Activated naive CD8-positive, alpha-beta T cell treated with anti-CD3 and anti-CD28 coated beads, Interleukin-2, amount 10 ng/mL, durations not matched to agents 7 days and 5 days (primary cell): ENCODE measurements at regions not wholly inside any gene's neighbourhood (a gene's known extent, or its start where the extent isn't known, plus 50 kb on each side); places are given as distances from the start of the nearest gene placed in this dataset.

ENCODE experiments used
- ATAC-seq: fragments of 150-1000 bp; cut with Tn5 transposase; one replicate; pipeline ENCODE4 v1.10.0; 2021; ENCODE audit warnings: low read depth, moderate library complexity
- POLR2A ChIA-PET: fragments of 350-600 bp; sonication (Branson Sonifier 250); formaldehyde crosslinking; loops from one replicate; lab custom pipeline; 2021; ENCODE audit warnings: antibody characterized with exemption; lab: Charles Lee
- DNase-seq: peaks from one replicate; pipeline ENCODE4 v3.0.0; 2021
- H3K27ac Mint-ChIP-seq: one replicate; pipeline ENCODE4 v1.8.0; 2022; ENCODE audit warnings: mild to moderate bottlenecking, mixed read lengths
- H3K27me3 Mint-ChIP-seq: one replicate; pipeline ENCODE4 v1.8.0; 2022; ENCODE audit warnings: mild to moderate bottlenecking, moderate library complexity, mixed read lengths
- H3K36me3 Mint-ChIP-seq: one replicate; pipeline ENCODE4 v1.8.0; 2021; ENCODE audit warnings: mild to moderate bottlenecking, mixed read lengths
- H3K4me1 Mint-ChIP-seq: one replicate; pipeline ENCODE4 v1.8.0; 2021; ENCODE audit warnings: mixed read lengths
- H3K4me3 Mint-ChIP-seq: one replicate; pipeline ENCODE4 v1.8.0; 2022; ENCODE audit warnings: mild to moderate bottlenecking, moderate library complexity, mixed read lengths
- H3K9me3 Mint-ChIP-seq: one replicate; pipeline ENCODE4 v1.8.0; 2021; ENCODE audit warnings: mixed read lengths

DNA sequence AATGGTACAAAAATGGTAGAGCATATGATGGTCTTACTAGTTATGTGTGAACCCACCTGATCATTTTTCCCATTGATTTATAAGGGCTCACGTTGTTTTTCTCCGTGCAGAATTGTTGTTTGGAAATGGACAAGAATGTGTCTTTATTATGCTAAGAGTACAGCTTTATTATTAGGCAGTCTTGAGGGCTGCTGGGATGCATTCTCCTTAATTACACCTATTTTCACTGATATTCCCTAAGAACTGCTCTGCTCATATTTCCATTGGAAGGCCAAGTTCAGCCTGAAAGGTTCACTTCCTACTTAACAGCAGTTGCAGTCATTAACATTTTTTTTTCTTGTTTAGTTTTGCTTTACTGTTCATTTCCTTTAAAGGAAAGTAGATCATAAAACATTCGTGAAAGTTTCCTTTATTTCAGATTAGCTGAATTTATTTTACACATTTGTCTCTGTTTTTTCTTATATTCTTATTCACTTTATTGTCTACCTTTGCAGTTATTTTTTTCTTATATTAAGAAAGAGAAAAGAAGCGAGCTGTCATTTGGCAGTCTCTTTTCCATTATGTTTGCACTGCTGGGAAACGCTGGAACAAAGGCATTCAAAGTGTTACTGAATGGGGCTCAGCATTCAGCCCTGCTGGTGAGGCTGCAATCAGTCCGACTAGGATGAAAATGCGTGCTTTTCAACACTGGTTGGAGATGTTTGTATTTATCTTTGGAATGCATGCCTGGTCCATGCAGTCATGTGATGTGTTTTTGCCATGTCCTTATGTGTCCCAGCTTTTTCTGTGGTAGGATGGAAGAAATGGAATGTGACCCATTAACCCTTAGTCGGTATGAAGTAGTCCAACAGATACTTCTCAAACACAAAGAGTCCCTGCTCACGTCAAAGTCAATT lies 602.7 kb upstream of the ZNF608 start:
- H3K27ac Mint-ChIP-seq = no peak overlapping the region
- no peak overlapping the region for H3K4me3 Mint-ChIP-seq
- H3K9me3 Mint-ChIP-seq = peaks cover 4% of the 10 kb centered on the region
- DNase-seq (no peak), ATAC-seq (no peak)
- H3K36me3 Mint-ChIP-seq = no peaks in the 10 kb centered on the region
- no peaks in the 10 kb centered on the region for H3K4me1 Mint-ChIP-seq
- POLR2A ChIA-PET = no interaction called here
- no peaks in the 10 kb centered on the region for H3K27me3 Mint-ChIP-seq

DNA sequence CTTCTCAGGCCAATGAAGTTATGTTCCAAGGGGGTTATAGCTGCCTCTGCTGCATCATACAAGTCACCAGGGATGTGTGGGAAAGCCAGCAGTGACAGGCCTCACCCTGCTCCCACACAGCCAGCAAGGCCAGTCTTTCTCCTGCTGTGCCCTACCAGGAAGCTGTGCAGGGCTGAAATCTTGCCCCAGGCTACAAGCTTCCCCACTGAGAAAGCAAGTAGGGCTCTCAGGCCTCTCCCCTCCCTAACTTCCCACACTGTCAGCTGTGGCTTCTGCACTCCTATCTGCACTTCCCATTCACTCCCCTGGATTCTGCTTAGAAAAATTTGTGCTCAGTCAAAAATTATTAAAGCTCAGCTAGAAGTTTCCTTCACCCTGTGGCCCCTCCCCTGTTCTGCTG lies 611.2 kb upstream of the ZNF608 start:
- ATAC-seq = no peak
- no peaks in the 10 kb centered on the region for H3K36me3 Mint-ChIP-seq
- POLR2A ChIA-PET = no interaction called here

DNA sequence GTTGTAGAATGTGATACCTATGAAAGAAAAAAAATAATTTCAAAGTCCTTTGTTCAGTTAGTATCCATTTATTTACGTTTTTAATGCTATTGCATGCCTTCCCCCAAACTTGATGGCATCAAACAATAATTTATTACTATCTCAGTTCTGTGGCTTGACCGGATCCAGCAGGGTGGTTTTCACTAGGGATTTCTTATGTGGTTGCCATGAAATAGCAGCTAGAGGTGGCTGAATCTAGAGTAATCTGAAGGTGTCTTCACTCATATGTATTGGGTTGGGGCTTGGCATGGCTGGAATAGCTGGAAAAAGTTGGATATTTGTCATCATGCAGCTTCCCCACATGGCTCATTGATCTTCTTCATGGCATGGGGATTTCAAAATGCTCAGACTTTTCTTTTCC lies 619.3 kb upstream of the ZNF608 start:
- Mint-ChIP-seq H3K27me3 (no peaks in the 10 kb centered on the region), H3K4me3 (no peak overlapping the region), H3K27ac (no peak overlapping the region), H3K4me1 (no peaks in the 10 kb centered on the region), H3K36me3 (no peaks in the 10 kb centered on the region), H3K9me3 (no peaks in the 10 kb centered on the region)
- DNase-seq = no peak
- no peak for ATAC-seq
- POLR2A ChIA-PET = no interaction called here

More for the DNA sequence above, 611.2 kb upstream of the ZNF608 start:
- DNase-seq = no peak
- Mint-ChIP-seq H3K4me1 (no peaks in the 10 kb centered on the region), H3K4me3 (no peak overlapping the region), H3K27ac (no peak overlapping the region), H3K27me3 (no peaks in the 10 kb centered on the region), H3K9me3 (peaks cover 11% of the 10 kb centered on the region)

DNA sequence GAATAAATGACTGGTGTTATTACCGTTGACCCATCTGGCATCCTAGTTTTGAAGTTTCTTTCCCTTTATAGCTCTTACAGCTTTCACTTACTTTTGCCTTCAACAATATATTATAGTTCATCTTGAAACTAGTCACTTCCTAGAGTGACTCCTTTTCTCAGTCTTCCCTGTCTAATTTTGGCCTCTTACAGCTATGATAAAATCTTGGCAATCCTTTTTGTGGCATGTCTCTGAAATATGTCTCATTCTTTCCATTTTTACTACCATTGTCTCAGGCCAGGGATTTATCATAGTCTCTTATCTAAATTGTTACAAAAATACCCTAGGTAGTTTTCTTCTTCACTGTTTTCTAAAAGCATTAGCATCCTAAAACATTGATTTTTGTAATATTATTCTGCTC lies 621.3 kb upstream of the ZNF608 start:
- no peak for ATAC-seq
- H3K27me3 Mint-ChIP-seq = no peaks in the 10 kb centered on the region
- H3K4me1 Mint-ChIP-seq = no peaks in the 10 kb centered on the region
- H3K36me3 Mint-ChIP-seq = no peaks in the 10 kb centered on the region
- H3K9me3 Mint-ChIP-seq = no peaks in the 10 kb centered on the region
- no peak overlapping the region for H3K27ac Mint-ChIP-seq
- POLR2A ChIA-PET = no interaction called here
- DNase-seq = no peak
- H3K4me3 Mint-ChIP-seq = no peak overlapping the region

DNA sequence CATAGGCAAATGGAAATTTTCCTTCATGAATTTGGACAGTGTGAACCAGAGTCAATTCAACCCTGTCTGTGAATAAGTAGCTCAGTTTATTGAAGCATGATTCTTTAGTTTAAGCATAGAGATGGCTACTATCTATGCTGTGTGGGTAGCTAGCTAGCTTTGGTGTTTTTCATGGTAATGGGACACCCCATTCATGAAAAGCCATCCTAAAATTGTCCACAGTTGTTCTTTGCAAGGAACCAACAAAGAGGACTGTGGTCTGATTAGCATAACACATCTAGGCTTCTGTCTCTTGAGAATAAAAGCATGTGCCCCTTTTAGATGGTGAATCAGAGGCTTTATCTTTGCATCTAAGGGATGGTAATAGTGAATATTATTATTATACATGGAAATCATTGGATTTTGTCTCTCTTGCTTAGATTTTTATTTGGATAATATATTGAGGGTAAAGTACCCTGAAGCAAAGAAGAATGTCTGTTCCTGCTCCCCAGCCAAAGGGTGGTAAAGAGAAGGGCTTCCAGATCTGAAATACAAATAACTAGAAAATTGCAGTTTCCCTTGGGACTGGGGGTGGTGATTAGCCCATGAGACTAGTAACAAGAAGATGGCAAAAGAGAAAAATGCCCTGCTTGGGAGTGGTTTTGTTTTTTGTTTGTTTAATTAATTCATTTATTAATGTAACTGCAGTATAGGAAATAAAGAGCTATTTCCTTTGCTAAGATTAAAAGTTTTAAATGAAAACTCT lies 624.2 kb upstream of the ZNF608 start:
- no peak for DNase-seq
- no peaks in the 10 kb centered on the region for H3K27me3 Mint-ChIP-seq
- no peaks in the 10 kb centered on the region for H3K4me1 Mint-ChIP-seq
- no peak for ATAC-seq
- H3K4me3 Mint-ChIP-seq = no peak overlapping the region
- H3K9me3 Mint-ChIP-seq = no peaks in the 10 kb centered on the region
- POLR2A ChIA-PET = no interaction called here
- no peak overlapping the region for H3K27ac Mint-ChIP-seq
- H3K36me3 Mint-ChIP-seq = no peaks in the 10 kb centered on the region

DNA sequence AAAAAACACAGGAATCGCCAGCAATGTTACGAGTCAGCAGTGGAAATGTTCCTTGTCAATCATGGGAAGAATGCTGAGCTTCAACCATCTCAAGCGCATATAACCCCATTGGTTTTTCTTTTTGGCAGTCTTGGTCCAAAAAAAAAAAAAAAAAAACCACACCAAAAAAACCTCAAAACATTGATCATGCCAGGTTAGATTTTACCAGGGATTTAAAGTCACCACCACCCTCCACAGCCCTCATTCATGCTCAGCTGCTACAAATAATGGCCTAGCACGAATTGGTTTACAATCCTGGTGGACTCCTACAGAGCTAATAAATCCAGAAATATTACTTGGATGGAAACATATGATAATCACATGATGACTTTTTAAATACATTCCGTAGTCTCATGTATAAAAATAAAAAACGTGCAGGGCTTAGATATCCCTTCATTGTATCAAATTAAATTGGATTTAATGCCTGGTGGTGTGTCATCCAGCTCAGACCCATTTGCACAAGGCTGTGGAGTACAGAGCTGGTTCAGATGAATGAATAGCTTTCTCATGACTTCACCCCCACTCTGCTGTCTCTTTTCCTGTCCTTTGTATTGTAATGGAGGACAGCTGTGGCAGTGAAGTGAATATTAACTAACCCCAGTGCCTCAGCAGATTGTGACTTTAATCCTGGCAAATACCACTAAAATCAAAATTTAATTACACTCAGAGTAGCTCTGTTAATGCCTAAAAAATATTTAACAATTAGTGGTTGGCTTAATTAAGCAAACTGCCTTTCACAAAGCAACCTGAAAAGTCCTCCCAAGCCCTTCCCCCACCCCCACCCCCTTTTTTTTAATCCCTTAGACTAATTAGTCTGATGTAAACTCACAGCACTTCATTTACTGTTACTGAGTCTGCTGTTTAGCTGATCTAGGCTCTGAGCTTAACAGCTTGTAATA lies 626.5 kb upstream of the ZNF608 start:
- Mint-ChIP-seq H3K36me3 (no peaks in the 10 kb centered on the region), H3K27ac (no peak overlapping the region), H3K4me3 (no peak overlapping the region), H3K4me1 (no peaks in the 10 kb centered on the region), H3K9me3 (no peaks in the 10 kb centered on the region), H3K27me3 (no peaks in the 10 kb centered on the region)
- DNase-seq = no peak
- ATAC-seq = no peak
- POLR2A ChIA-PET = no interaction called here

DNA sequence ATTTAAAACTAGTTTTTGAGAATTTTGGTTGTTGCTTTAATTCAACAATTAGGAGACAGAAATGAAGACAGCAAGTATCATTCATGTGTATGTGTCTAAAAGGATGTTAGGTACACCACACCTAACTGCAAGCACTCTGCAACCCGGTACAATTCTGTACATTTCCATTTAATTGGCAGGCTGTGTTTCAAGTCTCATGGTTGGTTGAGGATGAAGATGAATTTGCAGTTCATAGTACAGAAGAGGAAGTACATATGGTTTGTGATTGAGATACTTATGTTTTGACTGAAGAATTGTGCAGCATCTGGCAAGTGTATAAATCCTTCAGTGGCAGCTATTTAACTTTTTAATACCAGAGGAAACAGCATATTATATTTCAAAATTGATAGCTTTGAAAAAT lies 628.7 kb upstream of the ZNF608 start:
- H3K36me3 Mint-ChIP-seq = no peaks in the 10 kb centered on the region
- no peak for DNase-seq
- POLR2A ChIA-PET = no interaction called here
- no peak overlapping the region for H3K4me3 Mint-ChIP-seq
- peaks cover 4% of the 10 kb centered on the region for H3K9me3 Mint-ChIP-seq
- ATAC-seq = no peak
- no peaks in the 10 kb centered on the region for H3K4me1 Mint-ChIP-seq
- H3K27ac Mint-ChIP-seq = no peak overlapping the region
- no peaks in the 10 kb centered on the region for H3K27me3 Mint-ChIP-seq

DNA sequence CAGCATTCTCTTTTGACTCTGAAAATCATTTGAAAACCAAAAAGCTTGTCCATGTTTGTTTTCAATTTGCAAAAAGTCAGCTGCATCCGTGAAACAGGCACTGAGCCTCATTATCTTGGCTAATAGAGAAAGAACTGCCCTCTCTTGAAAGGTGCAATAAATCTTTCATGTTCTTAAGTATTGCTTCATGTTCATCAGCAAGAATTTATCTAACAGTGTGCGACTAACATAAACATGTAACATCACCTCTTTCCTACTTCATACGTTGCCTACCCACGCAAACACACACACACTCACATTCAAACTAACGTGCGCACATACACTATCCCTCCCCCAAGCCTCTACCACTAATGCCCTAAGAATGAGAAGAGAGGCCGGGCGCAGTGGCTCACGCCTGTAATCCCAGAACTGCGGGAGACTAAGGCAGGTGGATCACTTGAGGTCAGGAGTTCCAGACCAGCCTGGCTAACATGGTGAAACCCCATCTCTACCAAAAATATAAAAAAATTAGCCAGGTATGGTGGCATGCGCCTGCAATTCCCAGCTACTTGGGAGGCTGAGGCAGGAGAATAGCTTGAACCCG lies 629.7 kb upstream of the ZNF608 start:
- H3K36me3 Mint-ChIP-seq = no peaks in the 10 kb centered on the region
- no peak overlapping the region for H3K4me3 Mint-ChIP-seq
- no peaks in the 10 kb centered on the region for H3K4me1 Mint-ChIP-seq
- H3K27ac Mint-ChIP-seq = no peak overlapping the region
- no peak for DNase-seq
- no peaks in the 10 kb centered on the region for H3K27me3 Mint-ChIP-seq
- no peak for ATAC-seq
- peaks cover 4% of the 10 kb centered on the region for H3K9me3 Mint-ChIP-seq
- POLR2A ChIA-PET = no interaction called here

DNA sequence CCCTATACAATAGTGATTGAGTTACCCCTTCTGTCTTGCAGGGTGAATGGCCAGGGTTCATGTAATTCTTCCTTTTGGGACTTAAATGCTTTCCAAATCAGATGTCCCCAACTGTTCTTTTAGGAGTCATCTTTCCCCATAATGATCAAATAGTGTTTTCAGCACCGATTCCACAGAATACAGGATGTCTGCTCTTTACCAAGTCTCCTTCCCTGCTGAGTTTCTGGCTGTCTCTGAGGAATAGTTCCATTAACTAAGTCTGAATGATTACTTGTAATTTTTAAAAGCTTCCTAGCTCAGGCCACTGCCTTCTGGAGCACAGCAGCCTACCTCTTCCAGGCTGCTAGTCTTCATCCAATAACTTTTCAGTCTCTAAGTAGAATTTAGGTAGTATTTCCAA lies 630.7 kb upstream of the ZNF608 start:
- ATAC-seq = no peak
- Mint-ChIP-seq H3K27ac (no peak overlapping the region), H3K4me3 (no peak overlapping the region), H3K9me3 (peaks cover 7% of the 10 kb centered on the region), H3K27me3 (no peaks in the 10 kb centered on the region), H3K4me1 (no peaks in the 10 kb centered on the region), H3K36me3 (no peaks in the 10 kb centered on the region)
- POLR2A ChIA-PET = no interaction called here
- DNase-seq = no peak

DNA sequence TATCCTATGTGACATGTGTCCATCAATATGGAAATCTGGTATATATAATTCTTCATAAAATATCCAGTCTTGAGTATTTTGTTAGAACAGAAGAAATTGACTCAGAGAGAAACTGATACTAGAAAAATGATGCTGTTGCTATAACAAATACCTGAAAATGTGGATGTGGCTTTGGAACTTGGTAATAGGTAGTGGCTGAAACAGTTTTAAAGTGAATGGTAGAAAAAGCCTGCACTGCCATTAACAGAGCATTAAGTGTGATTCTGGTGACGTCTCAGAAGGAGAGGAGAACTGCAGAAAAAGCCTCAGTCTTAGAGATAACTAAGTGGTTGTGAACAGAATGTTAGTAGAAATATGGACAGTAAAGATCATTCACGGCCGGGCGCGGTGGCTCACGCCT lies 634.9 kb upstream of the ZNF608 start:
- H3K9me3 Mint-ChIP-seq = peaks cover 7% of the 10 kb centered on the region

DNA sequence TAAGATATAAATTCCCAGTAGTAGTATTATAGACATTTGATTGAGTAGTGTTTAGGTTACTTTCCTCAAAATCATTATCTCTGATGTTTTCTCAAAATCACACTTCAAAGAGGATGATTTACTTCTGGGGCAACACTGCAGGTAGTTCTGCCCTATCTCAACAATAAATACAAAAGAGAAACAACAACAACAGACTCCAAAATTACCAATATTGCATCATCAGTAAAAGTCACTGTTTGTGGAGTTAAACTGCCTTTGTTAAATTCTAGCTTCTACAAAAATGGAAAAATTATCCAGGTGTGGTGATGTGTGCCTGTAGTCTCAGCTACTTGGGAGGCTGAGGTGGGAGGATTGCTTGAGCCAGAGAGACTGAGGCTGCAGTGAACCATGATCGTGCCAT lies 637.6 kb upstream of the ZNF608 start:
- H3K9me3 Mint-ChIP-seq = peaks cover 7% of the 10 kb centered on the region
- POLR2A ChIA-PET = no interaction called here
- no peaks in the 10 kb centered on the region for H3K27me3 Mint-ChIP-seq
- no peaks in the 10 kb centered on the region for H3K36me3 Mint-ChIP-seq
- H3K4me3 Mint-ChIP-seq = no peak overlapping the region
- no peaks in the 10 kb centered on the region for H3K4me1 Mint-ChIP-seq
- no peak for ATAC-seq
- H3K27ac Mint-ChIP-seq = no peak overlapping the region
- no peak for DNase-seq

More for the DNA sequence above, 634.9 kb upstream of the ZNF608 start:
- DNase-seq = no peak
- H3K27ac Mint-ChIP-seq = no peak overlapping the region
- H3K4me1 Mint-ChIP-seq = no peaks in the 10 kb centered on the region
- POLR2A ChIA-PET = no interaction called here
- no peak for ATAC-seq
- H3K4me3 Mint-ChIP-seq = no peak overlapping the region
- H3K36me3 Mint-ChIP-seq = no peaks in the 10 kb centered on the region
- H3K27me3 Mint-ChIP-seq = no peaks in the 10 kb centered on the region

DNA sequence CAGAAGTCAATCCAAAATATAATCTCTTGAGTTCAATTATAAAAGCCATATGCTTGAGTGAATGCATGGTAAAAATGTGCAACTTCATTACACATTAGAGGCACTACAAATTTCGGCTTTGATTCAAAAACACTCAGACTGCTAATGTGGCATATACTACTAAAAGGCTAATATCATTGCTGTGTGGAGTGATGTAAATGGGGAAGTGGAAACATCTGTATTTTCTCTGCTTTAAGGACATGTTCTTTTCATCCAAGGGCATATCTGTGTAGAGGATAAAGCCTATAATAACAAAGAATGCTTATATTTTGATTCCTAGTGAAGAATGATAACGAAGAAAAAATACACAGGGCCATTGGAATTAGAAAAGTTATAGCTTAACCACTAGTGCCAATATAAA lies 643.9 kb upstream of the ZNF608 start:
- no peaks in the 10 kb centered on the region for H3K36me3 Mint-ChIP-seq
- ATAC-seq (no peak), DNase-seq (no peak)
- no peaks in the 10 kb centered on the region for H3K27me3 Mint-ChIP-seq
- H3K9me3 Mint-ChIP-seq = no peaks in the 10 kb centered on the region
- POLR2A ChIA-PET = no interaction called here
- H3K4me3 Mint-ChIP-seq = no peak overlapping the region
- H3K4me1 Mint-ChIP-seq = peaks cover 2% of the 10 kb centered on the region
- no peak overlapping the region for H3K27ac Mint-ChIP-seq

DNA sequence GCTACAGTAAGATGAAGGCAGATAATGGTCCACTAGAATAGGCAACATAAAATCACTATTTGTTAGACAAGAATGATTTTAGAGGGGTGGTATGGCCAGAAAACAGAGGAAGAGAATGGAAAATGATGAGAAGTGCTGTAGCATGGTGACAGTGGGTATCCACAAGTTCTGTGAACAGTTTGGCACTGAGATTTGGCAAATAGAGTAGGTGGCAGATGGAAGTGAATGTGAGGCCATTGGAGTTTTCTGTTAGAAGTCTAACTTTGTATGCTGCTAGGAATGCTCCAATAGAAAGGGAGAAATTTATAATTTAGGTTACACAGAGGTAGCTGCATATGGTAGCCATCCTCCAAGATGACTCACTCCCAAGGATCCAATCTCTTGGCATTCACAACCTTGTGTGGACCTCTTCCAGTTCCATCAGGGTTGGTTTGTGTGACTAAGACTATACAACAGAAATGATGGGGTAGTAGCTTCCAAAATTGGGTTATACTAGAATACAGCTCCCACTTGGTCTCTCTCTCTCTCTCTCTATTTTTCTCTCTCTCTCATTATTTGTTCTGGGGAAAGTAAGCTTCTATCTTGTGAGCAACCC lies 646.9 kb upstream of the ZNF608 start:
- ATAC-seq (no peak), DNase-seq (no peak)
- POLR2A ChIA-PET = no interaction called here
- no peak overlapping the region for H3K4me3 Mint-ChIP-seq
- peaks cover 2% of the 10 kb centered on the region for H3K4me1 Mint-ChIP-seq
- no peak overlapping the region for H3K27ac Mint-ChIP-seq
- no peaks in the 10 kb centered on the region for H3K27me3 Mint-ChIP-seq
- H3K36me3 Mint-ChIP-seq = no peaks in the 10 kb centered on the region
- no peaks in the 10 kb centered on the region for H3K9me3 Mint-ChIP-seq
